ENCODE measurements at regions not wholly inside any gene's neighbourhood (a gene's known extent, or its start where the extent isn't known, plus 50 kb on each side); places are given as distances from the start of the nearest gene placed in this dataset.

GRCh38 chr10:44577533-44577932 is 192.6 kb upstream of the CXCL12 start:
- TF ChIP-seq POLR2A (IDR thresholded peaks at IDR 0.05) = no peak
- TF ChIP-seq CTCF (IDR thresholded peaks at IDR 0.05) = no peak

All from esophagus squamous epithelium (tissue), 4 donors.